HT-29 (cell line): ENCODE measurements at regions not wholly inside any gene's neighbourhood (a gene's known extent, or its start where the extent isn't known, plus 50 kb on each side); places are given as distances from the start of the nearest gene placed in this dataset.
"Not testable (repeated sequence)": the region's sequence is repeated elsewhere in the genome, so short reads cannot be mapped to it uniquely, and the experiment has no call there.

Experiments
- DNase-seq: peaks from one replicate; pipeline ENCODE4 v3.0.0-alpha.2; 2015; ENCODE audit warnings: low spot score

DNA sequence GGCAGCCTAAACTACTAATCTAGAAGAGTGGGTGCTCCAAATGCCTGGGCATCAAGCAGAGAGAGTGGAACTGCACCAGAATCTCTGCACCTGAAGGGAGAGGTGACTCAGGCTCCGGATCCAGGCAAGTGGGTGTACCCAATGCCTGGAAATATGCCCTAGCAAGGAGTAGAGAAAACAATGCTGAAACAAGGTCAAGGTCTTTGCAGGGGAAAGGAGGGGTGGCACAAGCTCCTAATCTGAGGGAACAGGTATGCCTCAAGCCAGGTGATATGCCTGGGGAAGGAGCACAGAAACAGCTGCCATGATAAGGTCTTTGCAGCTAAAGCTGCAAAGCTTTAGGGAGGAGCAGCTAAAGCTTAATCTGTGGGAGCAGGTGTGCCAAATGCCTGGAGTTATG, 136.0 kb upstream of the KITLG start:
- no peak for DNase-seq

- DNase-seq = no peak
Measured at GRCh38 chr12:88715673-88716072, 135.4 kb upstream of the KITLG start.

GRCh38 chr12:88714263-88714882, 134.1 kb upstream of the KITLG start:
- not testable (repeated sequence) for DNase-seq

GRCh38 chr12:88707800-88708199, 127.5 kb upstream of the KITLG start:
- DNase-seq = no peak

DNA sequence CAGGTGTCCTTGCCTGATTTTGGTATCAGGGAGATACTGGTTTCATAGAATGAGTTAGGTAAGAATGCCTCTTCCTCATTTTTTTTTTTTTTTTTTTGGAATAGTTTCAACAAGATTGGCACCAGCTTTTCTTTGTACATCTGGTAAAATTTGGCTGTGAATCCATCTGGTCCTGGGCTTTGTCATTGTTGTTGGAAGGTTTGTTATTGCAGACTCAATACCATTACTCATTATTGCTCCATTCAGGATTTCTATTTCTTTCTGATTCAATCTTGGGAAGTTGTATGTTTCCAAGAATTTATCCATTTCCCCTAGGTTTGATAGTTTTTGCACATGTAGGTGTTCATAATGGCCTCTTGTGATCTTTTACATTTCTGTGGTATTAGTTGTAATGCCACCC, 126.0 kb upstream of the KITLG start:
- no peak for DNase-seq

- DNase-seq = no peak
Measured at GRCh38 chr12:88703790-88704189, 123.5 kb upstream of the KITLG start.

GRCh38 chr12:88698471-88698870, 118.2 kb upstream of the KITLG start:
- no peak for DNase-seq

DNA sequence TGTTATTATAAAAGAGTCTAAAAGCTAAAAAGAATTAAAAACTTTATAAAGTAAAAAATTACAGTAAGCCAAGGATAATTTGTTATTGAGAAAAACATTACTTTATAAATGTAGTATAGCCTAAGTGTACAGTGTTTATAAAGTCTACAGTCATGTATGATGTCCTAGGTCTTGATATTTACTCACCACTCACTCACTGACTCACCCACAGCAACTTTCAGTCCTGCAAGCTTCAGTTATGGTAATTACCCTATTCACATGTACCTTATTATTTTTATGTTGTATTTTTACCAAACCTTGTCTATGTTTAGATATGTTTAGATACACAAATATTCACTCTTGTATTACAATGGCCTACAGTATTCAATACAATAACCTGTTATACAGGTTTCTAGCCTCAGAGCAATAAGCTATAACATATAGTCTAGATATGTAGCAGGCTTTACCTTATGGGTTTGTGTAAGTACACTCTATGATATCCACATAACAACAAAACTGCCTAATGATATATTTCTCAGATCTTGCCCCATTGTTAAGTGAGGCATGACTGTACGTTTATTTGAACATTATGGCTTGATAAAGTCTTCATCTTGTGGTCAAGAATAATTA, 113.7 kb upstream of the KITLG start:
- peak; percentile 30 for DNase-seq

DNA sequence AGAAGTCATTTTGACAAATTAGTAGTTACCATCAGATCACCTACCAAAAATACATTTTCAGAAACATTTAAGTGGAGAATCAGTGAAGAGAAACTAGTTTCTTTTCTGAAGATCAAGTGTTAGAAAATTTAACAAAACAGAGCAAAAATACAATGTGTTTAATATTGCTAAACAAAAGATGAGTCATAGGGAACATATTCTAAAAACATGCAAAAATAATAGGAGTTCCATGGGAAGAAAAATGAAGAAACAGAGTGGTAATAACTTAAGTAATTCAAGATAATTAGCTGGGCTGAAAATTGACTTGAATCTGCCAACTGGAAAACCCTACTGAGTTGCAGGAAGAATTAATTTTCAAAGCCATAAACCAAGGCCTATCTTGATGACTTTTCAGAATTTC, 111.5 kb upstream of the KITLG start:
- DNase-seq = no peak

GRCh38 chr12:88684610-88685009, 104.3 kb upstream of the KITLG start:
- DNase-seq = peak; percentile 42

GRCh38 chr12:88684170-88684569, 103.9 kb upstream of the KITLG start:
- no peak for DNase-seq

GRCh38 chr12:88683628-88684027, 103.4 kb upstream of the KITLG start:
- no peak for DNase-seq

GRCh38 chr12:88681271-88681670, 101.0 kb upstream of the KITLG start:
- no peak for DNase-seq

DNA sequence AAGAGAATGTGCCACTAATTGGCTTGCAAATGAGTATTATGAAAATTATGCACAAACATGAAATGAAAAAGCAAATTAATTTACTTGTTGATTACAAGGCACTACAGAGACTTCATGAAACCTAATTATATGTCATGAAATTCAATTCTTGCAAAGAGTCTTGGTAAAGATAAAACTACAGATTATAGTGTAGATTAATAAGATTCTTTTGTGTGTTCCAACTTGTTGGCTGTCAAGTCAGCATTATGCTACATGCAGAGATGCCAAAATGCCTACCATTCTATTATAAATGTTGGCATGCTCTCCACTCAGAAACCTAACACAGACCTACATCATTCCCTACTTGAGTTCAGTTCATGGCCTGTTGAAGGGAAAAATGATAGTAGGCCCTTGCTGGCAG, 97.2 kb upstream of the KITLG start:
- DNase-seq = no peak

GRCh38 chr12:88667615-88668014, 87.3 kb upstream of the KITLG start:
- DNase-seq = not testable (repeated sequence)

- DNase-seq = no peak
Measured at GRCh38 chr12:88665071-88665470, 84.8 kb upstream of the KITLG start.

DNA sequence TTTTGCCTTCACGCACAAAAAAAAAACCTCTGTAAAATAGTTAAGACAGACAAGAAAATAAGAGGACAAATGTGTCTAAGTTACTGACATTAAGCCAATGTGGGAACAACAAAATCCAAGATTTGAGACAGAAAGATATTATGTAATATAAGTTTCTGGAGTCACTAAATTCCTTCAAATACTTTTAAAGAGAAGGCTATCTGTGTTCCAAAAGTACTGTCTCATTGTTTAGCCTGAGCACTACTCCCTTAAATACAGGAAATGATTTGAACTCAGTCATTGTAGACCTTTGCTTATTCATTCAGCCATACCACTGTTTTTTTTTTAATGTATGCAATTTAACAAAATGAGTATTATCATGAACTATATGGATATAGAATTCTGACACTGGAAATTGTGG, 82.7 kb upstream of the KITLG start:
- no peak for DNase-seq

- DNase-seq = no peak
Measured at GRCh38 chr12:88662093-88662492, 81.8 kb upstream of the KITLG start.

GRCh38 chr12:88658009-88658408, 77.7 kb upstream of the KITLG start:
- peak; percentile 38 for DNase-seq

DNA sequence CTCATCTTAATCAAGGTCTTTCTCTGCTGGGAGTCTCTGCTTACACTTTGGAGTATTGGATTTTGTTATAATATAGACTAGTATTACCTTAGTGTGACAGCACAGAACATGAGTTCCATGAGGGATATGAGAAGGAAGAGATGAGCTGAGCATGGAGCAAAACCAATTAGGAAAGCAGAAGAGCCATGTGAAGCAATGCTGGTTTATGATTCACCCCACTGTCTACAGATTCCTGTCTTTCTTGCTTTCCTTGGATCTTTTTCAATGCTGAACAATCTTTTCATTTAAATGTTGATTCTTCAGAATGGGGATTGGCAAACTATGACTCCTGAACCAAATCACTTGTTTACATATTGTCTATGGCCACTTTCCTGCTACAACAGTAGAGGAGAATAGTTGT, 70.4 kb upstream of the KITLG start:
- no peak for DNase-seq

DNA sequence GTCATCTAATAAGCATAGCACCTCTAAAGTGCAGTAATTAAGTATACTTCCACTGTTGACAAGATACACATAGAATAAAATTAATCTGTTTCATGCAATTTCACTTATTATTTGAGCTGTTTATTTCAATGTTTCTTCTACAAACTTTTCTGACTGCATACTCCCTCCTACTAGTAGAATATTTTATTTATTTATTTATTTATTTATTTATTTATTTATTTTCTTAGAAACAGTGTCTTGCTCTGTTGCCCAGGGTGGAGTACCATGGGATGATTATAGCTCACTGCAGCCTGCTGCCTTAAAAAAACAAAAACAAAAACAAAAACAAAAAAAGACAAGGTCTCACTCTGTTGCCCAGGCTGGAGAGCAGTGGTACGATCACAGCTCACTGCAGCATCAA, 68.4 kb upstream of the KITLG start:
- no peak for DNase-seq

- no peak for DNase-seq
Measured at GRCh38 chr12:88646824-88647223, 66.6 kb upstream of the KITLG start.

DNA sequence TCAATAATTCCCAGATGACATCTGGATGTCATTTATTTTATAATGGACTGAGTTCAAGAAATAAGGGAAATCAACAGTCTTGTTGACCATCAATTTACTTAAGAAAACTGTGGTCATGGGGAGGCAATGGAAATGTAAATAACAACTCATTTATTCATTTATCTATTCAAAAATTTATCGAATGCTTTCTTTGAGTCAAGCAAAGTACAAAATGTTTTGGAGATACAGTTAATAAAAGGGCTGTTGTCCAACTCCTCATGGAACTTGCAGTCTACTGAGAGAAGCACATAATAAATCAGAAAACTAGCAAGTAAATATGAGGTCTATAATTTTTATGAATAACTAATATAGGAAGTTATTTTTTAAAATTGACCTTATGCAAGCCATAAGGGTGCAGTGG, 65.5 kb upstream of the KITLG start:
- no peak for DNase-seq
